Retinal pigment epithelial cell (primary cell): ENCODE measurements at regions not wholly inside any gene's neighbourhood (a gene's known extent, or its start where the extent isn't known, plus 50 kb on each side); places are given as distances from the start of the nearest gene placed in this dataset.

Experiments
- DNase-seq: peaks from one replicate; pipeline ENCODE4 v3.0.0-alpha.2; 2010; ENCODE audit warnings: low read depth
- H3K4me3 ChIP-seq: 2 replicates; pipeline ENCODE4 v1.5.1; 2011; ENCODE audit warnings: mild to moderate bottlenecking, low read length, control low read depth, moderate library complexity
- TF ChIP-seq, protein P1 (sequence below): conservative IDR thresholded peaks from 2 replicates; pipeline ENCODE4 v1.5.1; 2011; ENCODE audit warnings: low read depth, low read length, control low read depth, inconsistent platforms

DNA sequence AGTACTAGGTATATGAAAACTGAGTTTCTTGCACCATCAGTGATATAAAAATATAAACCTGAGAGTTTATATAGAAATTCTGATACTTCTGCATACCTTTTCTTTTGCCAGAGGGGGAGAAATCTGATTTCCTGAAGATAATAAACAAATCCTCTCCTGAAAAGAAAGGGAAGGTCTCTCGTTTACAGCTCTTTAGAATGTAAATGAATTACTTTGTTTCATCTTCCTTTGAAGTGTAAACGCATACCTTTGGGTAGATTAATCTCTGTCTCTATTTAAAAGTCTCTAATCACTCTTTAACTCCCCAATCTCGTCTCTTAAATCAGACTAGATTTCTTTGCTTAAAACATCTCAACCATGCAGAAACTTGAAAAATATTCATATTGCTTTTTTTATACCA lies 1092.9 kb downstream of the SLITRK5 start:
- TF ChIP-seq, protein P1, sequence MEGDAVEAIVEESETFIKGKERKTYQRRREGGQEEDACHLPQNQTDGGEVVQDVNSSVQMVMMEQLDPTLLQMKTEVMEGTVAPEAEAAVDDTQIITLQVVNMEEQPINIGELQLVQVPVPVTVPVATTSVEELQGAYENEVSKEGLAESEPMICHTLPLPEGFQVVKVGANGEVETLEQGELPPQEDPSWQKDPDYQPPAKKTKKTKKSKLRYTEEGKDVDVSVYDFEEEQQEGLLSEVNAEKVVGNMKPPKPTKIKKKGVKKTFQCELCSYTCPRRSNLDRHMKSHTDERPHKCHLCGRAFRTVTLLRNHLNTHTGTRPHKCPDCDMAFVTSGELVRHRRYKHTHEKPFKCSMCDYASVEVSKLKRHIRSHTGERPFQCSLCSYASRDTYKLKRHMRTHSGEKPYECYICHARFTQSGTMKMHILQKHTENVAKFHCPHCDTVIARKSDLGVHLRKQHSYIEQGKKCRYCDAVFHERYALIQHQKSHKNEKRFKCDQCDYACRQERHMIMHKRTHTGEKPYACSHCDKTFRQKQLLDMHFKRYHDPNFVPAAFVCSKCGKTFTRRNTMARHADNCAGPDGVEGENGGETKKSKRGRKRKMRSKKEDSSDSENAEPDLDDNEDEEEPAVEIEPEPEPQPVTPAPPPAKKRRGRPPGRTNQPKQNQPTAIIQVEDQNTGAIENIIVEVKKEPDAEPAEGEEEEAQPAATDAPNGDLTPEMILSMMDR, result no peak

DNA sequence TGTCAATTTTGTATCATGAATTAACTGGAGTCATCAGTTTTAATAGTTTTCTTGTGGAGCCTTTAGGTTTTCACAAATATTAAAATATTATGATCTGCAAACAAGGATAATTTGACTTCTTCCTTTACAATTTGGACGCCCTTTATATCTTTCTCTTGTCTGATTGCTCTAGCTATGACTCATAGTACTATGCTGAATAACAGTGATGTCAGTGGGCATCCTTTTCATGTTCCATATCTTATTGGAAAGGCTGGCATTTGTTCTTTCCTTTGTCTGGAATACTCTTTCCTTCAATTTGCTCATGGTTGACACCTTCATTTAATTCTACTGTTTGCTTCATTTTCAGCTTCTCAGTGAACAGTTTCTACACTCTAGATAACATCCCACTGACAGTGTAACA lies 1129.3 kb downstream of the SLITRK5 start:
- DNase-seq, result no peak
- TF ChIP-seq, protein P1, result no peak
- H3K4me3 ChIP-seq, result no peak overlapping the region

More for the DNA sequence above, 1092.9 kb downstream of the SLITRK5 start:
- H3K4me3 ChIP-seq, result no peak overlapping the region
- DNase-seq, result no peak

DNA sequence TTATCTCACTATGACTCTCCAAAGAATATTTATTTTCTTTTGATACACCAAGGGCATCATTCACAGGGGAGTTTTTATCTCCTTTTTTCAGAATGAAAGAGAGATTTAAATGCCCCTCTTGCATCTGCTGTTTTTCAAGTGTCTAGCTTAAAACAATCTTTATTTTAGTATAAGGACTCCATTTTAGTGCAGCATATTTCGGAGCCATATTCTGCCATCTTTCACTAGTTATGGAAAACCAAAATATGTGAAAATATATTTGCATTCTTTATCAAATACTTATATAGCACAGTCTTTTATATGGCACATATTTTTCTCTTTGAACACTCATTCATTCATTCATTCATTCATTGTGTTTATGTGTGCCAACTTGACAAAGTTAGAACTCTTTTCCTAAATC lies 1130.2 kb downstream of the SLITRK5 start:
- TF ChIP-seq, protein P1, result no peak
- DNase-seq, result no peak
- no peak overlapping the region for H3K4me3 ChIP-seq

DNA sequence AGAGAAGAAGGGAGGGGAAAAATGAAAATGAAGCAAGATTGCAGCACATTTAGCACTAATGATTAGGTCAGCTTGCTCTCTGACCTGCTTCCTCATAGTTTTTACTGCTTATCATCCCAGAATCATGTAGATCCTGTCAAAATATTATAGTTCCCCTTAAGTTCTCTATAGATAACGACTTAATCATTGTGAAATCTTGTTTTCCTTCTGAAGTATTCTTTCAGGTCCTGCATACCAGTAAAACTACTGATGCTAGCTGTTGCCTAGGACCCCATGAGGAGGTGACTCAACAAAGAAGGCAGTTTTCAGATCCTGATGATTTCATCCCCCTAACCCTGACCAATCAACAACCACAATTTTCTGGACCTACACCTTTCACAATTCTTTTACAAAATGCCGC lies 1131.7 kb downstream of the SLITRK5 start:
- DNase-seq, result no peak
- TF ChIP-seq, protein P1, result no peak
- H3K4me3 ChIP-seq, result no peak overlapping the region

DNA sequence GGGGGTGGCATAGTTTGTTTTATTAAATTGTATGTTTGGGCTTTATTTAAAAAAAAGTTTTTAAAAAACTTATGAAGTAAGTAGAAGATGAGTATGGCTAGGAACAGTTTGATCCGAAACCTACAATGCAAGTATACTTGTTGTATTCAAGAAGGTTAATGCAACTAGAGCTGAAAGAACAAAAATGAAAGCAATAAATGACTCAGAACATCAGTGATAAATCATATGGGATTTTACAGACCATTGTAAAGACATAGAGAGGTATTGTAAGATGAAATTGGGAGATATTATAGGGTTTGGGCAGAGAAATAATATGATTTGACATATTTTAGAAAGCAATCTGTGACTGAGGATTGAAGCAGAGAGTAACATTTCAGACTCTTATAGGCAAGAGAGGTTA lies 1135.3 kb downstream of the SLITRK5 start:
- DNase-seq, result no peak
- no peak overlapping the region for H3K4me3 ChIP-seq
- TF ChIP-seq, protein P1, result no peak

DNA sequence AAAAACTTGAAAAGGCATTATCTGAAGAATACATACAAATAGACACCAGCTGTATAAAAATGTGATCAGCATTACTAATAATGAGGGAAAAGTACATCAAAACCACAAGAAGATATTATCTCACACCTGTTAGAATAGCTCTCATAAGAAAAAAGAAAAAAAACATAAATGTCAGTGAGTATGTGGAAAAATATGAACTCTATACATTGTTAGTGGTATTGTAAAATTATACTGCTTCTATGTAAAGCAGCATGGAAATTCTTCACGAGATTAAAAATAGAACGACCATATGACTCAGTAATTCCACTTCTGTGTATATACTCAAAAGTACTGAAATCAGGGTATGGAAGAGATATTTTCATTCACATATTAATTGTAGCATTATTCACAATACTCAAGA lies 1146.4 kb downstream of the SLITRK5 start:
- H3K4me3 ChIP-seq, result no peak overlapping the region
- TF ChIP-seq, protein P1, result no peak
- DNase-seq, result no peak

DNA sequence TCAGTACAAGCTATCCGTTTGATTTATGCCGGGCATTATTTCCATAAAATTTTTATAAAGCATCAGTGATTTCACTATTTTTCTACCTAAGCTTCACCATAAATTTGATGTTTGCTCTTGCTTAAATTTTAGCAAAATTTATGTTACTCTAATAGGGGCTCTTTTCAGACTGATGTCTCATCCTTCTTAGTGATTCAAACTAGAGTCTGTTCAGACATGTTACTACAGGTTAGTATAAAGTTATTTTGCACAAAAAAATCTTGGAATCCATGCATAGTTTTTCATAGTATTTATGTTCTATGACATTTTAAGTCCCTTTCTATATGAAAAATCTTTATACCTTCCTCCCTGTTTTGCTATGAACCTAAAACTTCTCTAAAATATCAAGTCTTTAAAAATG lies 1151.9 kb downstream of the SLITRK5 start:
- TF ChIP-seq, protein P1, result no peak
- DNase-seq, result no peak
- H3K4me3 ChIP-seq, result no peak overlapping the region
